GM19467 (cell line): ENCODE measurements at regions not wholly inside any gene's neighbourhood (a gene's known extent, or its start where the extent isn't known, plus 50 kb on each side); places are given as distances from the start of the nearest gene placed in this dataset.

Experiments used
- ATAC-seq: cut with Tn5 transposase; IDR thresholded peaks from one replicate; pipeline ENCODE4 v1.9.1; 2021; ENCODE audit warnings: mild to moderate bottlenecking, moderate library complexity; ENCODE audit not compliant: unreplicated experiment

DNA sequence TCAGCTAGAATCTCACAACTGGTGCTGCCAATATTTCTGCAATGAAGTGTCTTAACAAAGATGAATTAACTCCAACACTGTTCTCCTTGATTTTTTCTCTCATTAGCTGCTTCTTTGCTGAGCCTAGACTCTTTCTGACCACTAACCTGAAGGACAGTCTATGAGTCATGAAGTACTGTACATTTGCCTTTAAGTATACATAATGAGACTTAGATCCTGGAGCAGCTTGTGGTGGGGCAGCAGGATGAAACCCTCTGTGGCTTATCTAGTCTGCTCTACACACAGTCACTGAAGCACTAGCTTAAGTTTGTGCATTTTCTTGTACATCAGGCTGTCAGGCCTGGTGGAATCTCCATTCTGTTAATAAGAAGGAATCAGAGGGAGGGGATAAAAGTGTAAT lies 307.4 kb upstream of the SMIM31 start:
- ATAC-seq = no peak

DNA sequence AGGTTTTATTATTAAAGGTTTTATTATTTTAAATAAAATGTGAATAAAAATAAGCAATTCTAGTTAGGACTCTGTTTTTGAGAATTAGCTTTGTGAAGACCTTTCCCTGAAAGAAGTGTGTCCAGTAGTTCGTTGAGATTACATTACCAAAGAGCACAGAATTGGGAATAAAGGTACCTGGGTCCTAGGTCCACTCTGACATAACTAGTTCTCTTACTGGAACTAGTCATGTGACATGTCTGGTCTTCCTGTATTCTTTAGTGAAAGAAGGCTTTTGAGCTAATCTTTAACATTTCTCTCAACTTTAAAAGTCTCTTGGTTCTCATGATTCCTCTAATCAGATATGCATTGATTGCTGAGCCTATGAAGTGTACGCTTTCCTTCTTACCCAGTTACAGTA lies 292.0 kb upstream of the SMIM31 start:
- ATAC-seq = no peak

DNA sequence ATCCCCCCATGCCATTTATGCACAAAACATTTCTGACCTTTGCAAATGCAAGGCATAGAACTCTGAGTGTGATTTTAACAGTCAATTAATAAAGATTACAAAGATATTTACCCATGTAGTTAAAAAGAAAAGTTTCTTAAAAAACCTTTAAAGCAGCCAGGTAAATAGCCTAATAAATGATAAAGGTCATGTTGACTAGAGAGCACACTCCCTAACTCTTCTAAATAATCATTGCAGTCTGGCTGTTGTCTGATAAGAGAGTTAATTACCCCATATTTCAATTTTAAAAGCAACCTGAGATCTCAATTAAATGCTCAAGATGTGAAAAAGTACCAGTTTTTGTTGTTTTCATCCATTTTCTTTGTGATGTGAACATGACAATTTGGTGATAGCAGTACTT lies 291.5 kb upstream of the SMIM31 start:
- ATAC-seq = no peak

- ATAC-seq = no peak
Measured at GRCh38 chr4:164464313-164464712, 289.6 kb upstream of the SMIM31 start.

GRCh38 chr4:164467493-164467892 lies 286.4 kb upstream of the SMIM31 start:
- no peak for ATAC-seq

DNA sequence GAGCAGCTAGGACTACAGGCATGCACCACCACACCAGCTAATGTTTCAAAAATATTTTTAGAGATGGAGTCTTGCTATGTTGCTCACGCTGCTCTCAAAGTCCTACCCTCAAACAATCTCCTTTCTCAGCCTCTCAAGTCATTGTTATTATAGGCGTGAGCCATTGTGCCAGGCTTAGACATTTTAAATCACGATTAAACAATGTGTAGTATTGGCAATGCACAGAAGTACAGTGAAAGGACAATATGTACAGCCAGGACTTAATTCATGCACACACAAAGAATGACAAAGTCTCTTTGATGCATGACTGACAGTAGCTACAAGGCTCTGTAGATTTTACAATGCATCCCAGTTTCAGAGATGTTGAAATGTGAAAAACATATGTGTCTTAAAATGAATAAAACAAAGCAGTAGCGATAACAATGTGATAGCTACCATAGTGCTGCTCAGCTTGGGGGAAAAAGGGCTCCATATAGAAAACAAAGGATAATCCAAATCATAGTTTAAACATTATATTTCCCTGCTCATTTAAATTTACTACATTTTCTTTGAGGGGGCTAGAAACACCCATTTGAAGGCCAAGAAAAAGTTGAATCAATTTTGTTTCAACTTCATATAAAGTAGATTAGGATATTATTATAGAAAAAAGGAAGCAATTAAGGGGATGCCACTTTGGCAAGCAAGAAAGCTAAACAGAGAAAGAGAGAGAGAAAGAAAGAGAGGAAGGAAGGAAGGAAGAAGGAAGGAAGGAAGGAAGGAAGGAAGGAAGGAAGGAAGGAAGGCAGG lies 272.4 kb upstream of the SMIM31 start:
- no peak for ATAC-seq

DNA sequence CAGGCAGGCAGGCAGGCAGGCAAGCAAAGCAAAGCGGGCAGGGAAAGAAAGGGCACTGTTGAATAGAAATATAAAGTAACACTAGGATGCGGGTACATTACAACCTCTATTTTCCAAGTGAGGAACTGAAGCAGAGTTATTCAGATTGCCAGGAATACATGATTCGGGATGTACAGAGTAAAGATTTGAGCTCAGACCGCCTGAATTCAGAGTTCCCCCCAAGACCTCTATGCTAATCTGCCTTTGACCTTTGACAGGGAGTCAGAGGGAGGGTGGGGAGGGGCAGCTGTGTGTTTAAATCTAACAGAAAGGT lies 271.9 kb upstream of the SMIM31 start:
- ATAC-seq = no peak

DNA sequence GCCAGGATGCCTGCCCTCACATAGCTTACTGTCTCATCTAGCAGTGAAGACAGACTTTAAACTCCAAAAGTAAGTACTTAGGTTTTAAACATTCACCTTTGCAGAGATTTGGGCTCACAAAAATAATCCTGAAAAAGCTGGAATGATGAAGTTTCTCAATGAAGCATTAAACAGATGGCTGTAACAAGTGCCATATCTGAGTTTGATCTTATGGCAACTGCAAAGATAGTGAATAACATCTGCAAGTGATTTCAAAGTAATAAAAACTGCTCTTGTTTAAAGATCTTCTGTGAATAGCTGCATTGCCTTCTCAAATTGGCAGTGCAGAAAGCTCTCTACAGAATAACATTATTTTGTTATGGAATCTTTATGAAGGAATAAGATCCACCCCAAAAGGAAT lies 271.2 kb upstream of the SMIM31 start:
- ATAC-seq = no peak

GRCh38 chr4:164483711-164484110 lies 270.2 kb upstream of the SMIM31 start:
- ATAC-seq = no peak

DNA sequence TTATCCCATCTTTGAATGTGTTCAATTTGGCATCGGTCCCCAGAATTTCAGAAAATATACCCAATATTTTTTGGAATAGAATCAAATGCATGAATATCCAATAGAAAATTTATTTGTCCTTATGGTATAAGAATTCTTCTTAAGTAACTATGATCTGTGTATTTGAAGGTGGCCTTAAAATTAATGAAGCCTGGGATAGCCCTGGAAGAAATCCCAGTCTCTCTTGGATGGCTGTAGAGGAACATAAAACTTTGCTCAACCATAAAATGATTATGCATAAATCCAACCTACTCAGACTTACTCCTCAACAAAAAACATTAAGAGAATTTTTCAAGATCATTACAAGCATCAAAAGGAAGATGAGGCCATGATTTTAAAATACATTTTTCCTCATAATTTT lies 269.4 kb upstream of the SMIM31 start:
- no peak for ATAC-seq

DNA sequence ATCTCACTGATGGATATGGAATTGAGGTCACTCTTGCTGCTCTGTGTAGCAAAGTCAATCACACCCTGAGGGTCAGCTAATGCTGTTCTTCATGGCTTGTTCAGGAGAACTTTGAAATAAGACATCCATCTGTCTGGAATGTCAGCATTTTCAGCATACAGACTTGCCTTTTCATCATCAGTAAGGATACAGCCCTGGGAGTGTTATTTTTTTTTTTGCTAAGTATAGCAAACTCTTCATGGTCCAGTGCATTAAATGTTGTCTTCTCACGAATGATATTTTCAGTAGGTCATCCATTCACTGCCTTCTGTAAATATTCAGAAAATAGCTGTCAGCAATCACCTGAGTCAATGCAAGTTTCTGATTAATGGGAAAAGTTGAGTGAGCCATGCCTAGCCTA lies 268.8 kb upstream of the SMIM31 start:
- ATAC-seq = no peak

- ATAC-seq = no peak
Measured at GRCh38 chr4:164488114-164488513, 265.8 kb upstream of the SMIM31 start.

DNA sequence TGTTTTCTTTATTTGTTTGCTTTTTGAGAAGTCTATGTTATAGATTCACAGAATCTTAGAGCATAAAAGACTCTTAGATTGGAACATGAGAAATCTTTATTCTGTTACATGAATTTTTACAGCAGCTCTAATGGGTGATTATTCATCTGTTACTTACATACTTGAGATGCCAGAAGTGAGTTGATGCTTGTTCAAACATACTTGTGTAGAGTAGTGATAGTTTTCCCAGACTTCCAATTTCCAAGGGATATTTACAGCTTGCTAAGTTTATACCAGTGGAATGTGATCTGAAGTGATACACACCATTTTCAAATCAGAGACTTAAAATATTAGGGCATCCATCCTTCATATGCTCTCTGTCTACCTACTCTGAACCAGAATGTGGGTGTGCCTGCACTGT lies 252.9 kb upstream of the SMIM31 start:
- ATAC-seq = no peak

DNA sequence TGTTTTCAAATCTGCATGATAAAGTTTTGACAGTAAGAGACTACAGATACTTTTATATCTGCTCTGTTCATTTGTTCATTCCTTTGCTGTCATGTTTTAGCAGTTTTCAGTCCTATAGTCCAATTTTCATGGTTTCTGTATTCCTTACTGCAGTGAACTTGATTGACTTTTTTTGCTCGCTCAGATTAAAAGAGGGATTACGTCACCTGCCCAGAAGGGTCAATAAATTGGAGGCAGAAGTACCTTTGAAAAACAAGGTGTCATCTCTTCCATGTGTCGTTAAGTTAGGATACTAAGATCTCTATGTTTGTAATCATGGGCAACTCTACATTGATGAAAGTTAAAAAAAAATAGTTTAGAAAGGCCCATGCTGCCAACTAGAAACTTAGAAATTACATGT lies 250.1 kb upstream of the SMIM31 start:
- no peak for ATAC-seq

- ATAC-seq = no peak
Measured at GRCh38 chr4:164508097-164508496, 245.8 kb upstream of the SMIM31 start.

DNA sequence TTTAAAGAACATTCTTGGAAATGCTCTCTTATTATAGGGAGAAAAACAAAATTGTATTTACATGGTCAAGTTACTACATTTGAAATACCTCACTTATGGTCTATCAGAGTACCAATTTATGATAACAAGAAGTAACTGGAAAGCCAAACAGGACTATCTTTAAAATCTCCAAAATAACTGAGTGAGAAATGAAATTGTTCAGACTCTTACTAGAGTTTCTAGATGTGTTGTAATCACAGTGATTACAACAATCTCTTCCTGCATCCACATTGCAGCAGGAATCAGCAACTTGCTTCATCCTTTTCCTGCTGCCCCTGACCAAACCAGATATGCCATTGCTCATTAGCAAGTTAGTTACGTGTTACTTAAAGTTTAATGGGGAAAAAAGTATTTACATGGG lies 245.2 kb upstream of the SMIM31 start:
- no peak for ATAC-seq

DNA sequence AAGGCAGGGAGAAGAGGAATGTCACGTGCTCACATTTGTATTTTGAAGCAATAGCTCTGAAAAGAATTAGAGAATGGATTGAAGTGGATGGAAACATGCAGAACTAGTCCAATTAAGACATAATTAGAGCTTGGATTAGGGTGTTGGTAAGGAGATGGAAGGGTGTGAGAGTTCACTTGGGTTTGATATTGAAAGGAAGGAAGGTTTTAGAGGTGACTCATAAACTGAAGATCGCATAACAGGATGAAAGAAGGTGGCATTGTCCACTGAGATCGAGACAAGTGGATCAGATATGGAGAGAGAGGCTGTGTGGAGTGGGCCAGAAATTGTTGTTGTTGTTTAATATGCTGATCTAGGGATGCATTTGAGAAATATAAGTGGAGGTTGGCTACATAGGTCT lies 244.0 kb upstream of the SMIM31 start:
- ATAC-seq = no peak

DNA sequence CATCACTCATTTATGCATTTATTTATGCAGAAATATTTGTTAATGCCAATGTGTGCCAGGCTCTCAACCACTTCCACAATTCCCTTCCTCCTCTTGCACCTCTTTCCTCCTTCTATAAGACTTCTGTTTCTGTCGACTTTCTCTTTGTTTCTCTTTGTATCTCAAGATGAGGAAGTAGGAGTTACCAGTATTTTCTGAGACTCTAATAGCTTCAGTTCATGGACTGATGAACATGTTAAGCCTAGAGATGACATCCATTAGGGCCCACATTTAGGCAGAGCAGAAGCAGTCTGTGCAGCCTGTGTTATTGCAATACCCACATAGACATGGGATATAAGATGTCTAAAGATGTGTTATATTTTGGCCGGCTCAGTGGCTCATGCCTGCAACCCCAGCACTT lies 241.8 kb upstream of the SMIM31 start:
- ATAC-seq = no peak

DNA sequence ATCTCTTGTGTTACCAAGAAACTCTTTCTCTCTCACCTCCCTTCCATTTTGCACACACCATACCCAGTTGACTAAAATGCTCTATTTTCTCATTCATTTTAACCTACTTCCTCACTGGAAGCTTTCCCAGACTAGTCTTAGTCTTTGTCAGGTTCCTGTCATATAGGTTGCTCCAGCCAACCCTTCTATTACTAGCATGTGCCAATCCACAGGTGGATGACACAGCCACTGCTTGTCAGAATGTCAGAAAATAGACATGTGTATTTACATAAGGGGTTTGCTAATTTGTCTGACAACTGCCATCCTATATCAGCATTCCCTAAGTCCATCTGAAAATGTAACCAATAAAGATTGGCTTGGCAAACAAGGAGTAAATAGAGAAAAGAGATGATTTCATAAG lies 239.2 kb upstream of the SMIM31 start:
- ATAC-seq = no peak

DNA sequence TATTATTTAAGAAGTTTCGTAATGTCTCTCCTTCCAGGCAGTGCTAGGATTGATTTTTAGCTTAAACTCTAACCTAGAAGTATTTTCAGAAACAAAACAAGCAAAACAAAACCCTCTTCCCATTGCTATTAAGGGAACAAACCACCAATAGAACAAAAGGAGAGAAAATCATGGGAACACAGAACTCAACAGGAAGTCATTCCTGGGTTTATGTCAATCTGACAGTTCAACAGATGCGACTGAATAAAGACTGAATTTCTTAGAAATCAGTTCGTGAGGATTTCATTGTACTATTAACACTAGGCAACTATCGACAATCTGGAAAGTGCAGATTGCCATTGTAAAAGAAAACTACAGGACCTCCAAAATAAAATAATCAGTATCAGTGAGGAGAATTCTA lies 229.1 kb upstream of the SMIM31 start:
- no peak for ATAC-seq

- no peak for ATAC-seq
Measured at GRCh38 chr4:164526933-164527583, 226.9 kb upstream of the SMIM31 start.

GRCh38 chr4:164529058-164529457 lies 224.9 kb upstream of the SMIM31 start:
- no peak for ATAC-seq

- no peak for ATAC-seq
Measured at GRCh38 chr4:164529486-164529885, 224.4 kb upstream of the SMIM31 start.
